ENCODE measurements at regions not wholly inside any gene's neighbourhood (a gene's known extent, or its start where the extent isn't known, plus 50 kb on each side); places are given as distances from the start of the nearest gene placed in this dataset.

GRCh38 chr4:145427991-145428390, 53.7 kb upstream of the SMAD1 start:
- H4K20me1 ChIP-seq (ENCODE audit: insufficient read depth, poor library complexity, severe bottlenecking) = no peaks in the 10 kb centered on the region
- no peak overlapping the region for H3K4me3 ChIP-seq
- H3K4me1 ChIP-seq (ENCODE audit: insufficient read depth) = no peaks in the 10 kb centered on the region
- no peak overlapping the region for H3K27ac ChIP-seq
- no peaks in the 10 kb centered on the region for H3K36me3 ChIP-seq (replicated peaks; ENCODE audit: insufficient read depth, low read depth)
- H3K27me3 ChIP-seq = no peaks in the 10 kb centered on the region
- WGBS (ENCODE audit: low lambda C conversion rate, missing lambda C conversion rate) = 37% methylated on average over 3 of the region's 3 CpGs
- H3K4me2 ChIP-seq = no peak overlapping the region
- H2AFZ ChIP-seq = peak overlapping the region; percentile 45
- H3K9me3 ChIP-seq (ENCODE audit: low read depth) = no peaks in the 10 kb centered on the region
- DNase-seq (ENCODE audit: low spot score) = no peak
- H3K9me2 ChIP-seq (replicated peaks; ENCODE audit: insufficient read depth) = no peaks in the 10 kb centered on the region
- TF ChIP-seq EZH2 (IDR thresholded peaks at IDR 0.05; ENCODE audit: borderline replicate concordance) (no peak), EZH2phosphoT487 (IDR thresholded peaks at IDR 0.05; ENCODE audit: low read depth, severe bottlenecking, unreplicated experiment) (no peak), CTCF (IDR thresholded peaks at IDR 0.05; ENCODE audit: poor library complexity) (no peak)
- no peaks in the 10 kb centered on the region for H3K79me2 ChIP-seq

GRCh38 chr4:145427221-145427620, 54.4 kb upstream of the SMAD1 start:
- H3K4me3 ChIP-seq = no peak overlapping the region
- TF ChIP-seq CTCF (IDR thresholded peaks at IDR 0.05; ENCODE audit: poor library complexity) = no peak
- H3K4me1 ChIP-seq (ENCODE audit: insufficient read depth) = no peaks in the 10 kb centered on the region
- H2AFZ ChIP-seq = no peak overlapping the region
- 89% methylated on average over 2 of the region's 2 CpGs for WGBS (ENCODE audit: low lambda C conversion rate, missing lambda C conversion rate)
- no peak overlapping the region for H3K27ac ChIP-seq
- H3K79me2 ChIP-seq = no peaks in the 10 kb centered on the region
- no peak overlapping the region for H3K4me2 ChIP-seq
- no peaks in the 10 kb centered on the region for H3K9me3 ChIP-seq (ENCODE audit: low read depth)
- no peaks in the 10 kb centered on the region for H4K20me1 ChIP-seq (ENCODE audit: insufficient read depth, poor library complexity, severe bottlenecking)
- DNase-seq (ENCODE audit: low spot score) = no peak
- H3K9me2 ChIP-seq (replicated peaks; ENCODE audit: insufficient read depth) = no peaks in the 10 kb centered on the region
- H3K36me3 ChIP-seq (replicated peaks; ENCODE audit: insufficient read depth, low read depth) = no peaks in the 10 kb centered on the region
- H3K27me3 ChIP-seq = no peaks in the 10 kb centered on the region

DNA sequence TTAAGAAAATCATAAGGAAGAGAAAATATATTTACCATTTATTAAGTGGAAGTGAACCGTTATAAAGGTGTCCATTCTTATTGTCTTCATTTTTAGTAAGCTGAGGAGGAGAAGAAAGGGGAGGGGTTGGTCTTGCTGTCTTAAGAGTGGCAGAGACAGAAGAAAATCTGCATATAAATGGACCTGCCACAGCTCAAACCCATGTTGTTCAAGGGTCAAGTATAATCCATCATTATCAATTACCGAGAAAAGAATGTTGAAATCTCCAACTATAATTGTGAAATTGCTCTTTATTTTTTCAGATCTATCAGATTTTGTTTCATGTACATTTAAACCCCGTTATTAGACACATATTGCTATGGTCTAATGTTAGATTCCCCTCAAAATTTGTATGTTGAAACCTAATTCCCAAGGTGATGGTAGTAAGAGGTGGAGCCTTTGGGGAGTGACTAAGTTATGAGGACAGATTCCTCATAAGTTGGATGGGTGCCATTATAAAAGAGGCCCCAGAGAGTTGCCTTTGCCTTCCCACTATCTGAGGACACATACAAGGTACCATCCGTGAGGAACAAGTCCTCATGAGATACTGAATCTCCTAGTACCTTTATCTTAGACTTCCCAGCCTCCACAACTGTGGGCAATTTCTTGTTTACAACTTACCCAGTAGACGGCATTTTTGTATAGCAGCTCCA, 58.5 kb upstream of the SMAD1 start:
- no peak overlapping the region for H2AFZ ChIP-seq
- no peak overlapping the region for H3K27ac ChIP-seq
- no peaks in the 10 kb centered on the region for H3K9me2 ChIP-seq (replicated peaks; ENCODE audit: insufficient read depth)
- H3K9me3 ChIP-seq (ENCODE audit: low read depth) = no peaks in the 10 kb centered on the region
- H3K36me3 ChIP-seq (replicated peaks; ENCODE audit: insufficient read depth, low read depth) = no peaks in the 10 kb centered on the region
- WGBS (ENCODE audit: low lambda C conversion rate, missing lambda C conversion rate) = 86% methylated on average over 5 of the region's 5 CpGs
- H3K79me2 ChIP-seq = no peaks in the 10 kb centered on the region
- H3K27me3 ChIP-seq = no peaks in the 10 kb centered on the region
- DNase-seq (ENCODE audit: low spot score) = no peak
- TF ChIP-seq EZH2phosphoT487 (IDR thresholded peaks at IDR 0.05; ENCODE audit: low read depth, severe bottlenecking, unreplicated experiment) (no peak), EZH2 (IDR thresholded peaks at IDR 0.05; ENCODE audit: borderline replicate concordance) (no peak), CTCF (IDR thresholded peaks at IDR 0.05; ENCODE audit: poor library complexity) (no peak)
- H3K4me2 ChIP-seq = no peak overlapping the region
- H3K4me3 ChIP-seq = no peak overlapping the region
- H4K20me1 ChIP-seq (ENCODE audit: insufficient read depth, poor library complexity, severe bottlenecking) = no peaks in the 10 kb centered on the region
- H3K4me1 ChIP-seq (ENCODE audit: insufficient read depth) = peaks cover 6% of the 10 kb centered on the region

All from hepatocyte (in vitro differentiated cells).